CD4-positive, CD25-positive, alpha-beta regulatory T cell (primary cell): ENCODE measurements at regions not wholly inside any gene's neighbourhood (a gene's known extent, or its start where the extent isn't known, plus 50 kb on each side); places are given as distances from the start of the nearest gene placed in this dataset.

Source experiments
- ATAC-seq, 2 donors: fragments of 150-1000 bp; cut with Tn5 transposase; one replicate each; pipeline ENCODE4 v1.10.0; 2021; ENCODE audit warnings: low read depth in 2 of 2, moderate number of reproducible peaks in 2 of 2, moderate library complexity in 1 of 2
- DNase-seq, 3 donors: peaks; one replicate each; pipeline versions ENCODE4 v3.0.0 to v3.0.0-alpha.2; 2012 to 2022; ENCODE audit warnings: mixed read lengths in 1 of 3
- H3K27ac ChIP-seq: one replicate; pipeline ENCODE4 v1.7.0; 2013; ENCODE audit warnings: mild to moderate bottlenecking, low read length; ENCODE audit not compliant: insufficient read depth, poor library complexity, severe bottlenecking
- H3K27me3 ChIP-seq: one replicate; pipeline ENCODE4 v1.7.0; 2013; ENCODE audit warnings: low read length; ENCODE audit not compliant: control insufficient read depth, insufficient read depth
- H3K36me3 ChIP-seq: one replicate; pipeline ENCODE4 v1.7.0; 2013; ENCODE audit warnings: mild to moderate bottlenecking, low read length, moderate library complexity; ENCODE audit not compliant: control insufficient read depth, insufficient read depth
- H3K4me1 ChIP-seq: 2 replicates; pipeline ENCODE4 v1.7.0; 2013; ENCODE audit warnings: mild to moderate bottlenecking, low read length; ENCODE audit not compliant: insufficient read depth, control insufficient read depth, poor library complexity, severe bottlenecking
- H3K4me3 ChIP-seq: one replicate; pipeline ENCODE4 v1.7.0; 2013; ENCODE audit warnings: low read depth, mild to moderate bottlenecking, low read length, moderate library complexity
- H3K9me3 ChIP-seq, 2 experiments: 1 replicate in 1 of 2; 2 replicates in 1 of 2; pipeline ENCODE4 v1.7.0; 2013; ENCODE audit warnings: low read length in 2 of 2, mild to moderate bottlenecking in 1 of 2, moderate library complexity in 1 of 2; ENCODE audit not compliant: control insufficient read depth in 2 of 2
- H3K27ac Mint-ChIP-seq, 3 donors: one replicate each; pipeline ENCODE4 v1.8.0; 2020 to 2022; ENCODE audit warnings: mild to moderate bottlenecking in 3 of 3, mixed read lengths in 3 of 3, moderate library complexity in 2 of 3
- H3K27me3 Mint-ChIP-seq: one replicate; pipeline ENCODE4 v1.8.0; 2022; ENCODE audit warnings: mild to moderate bottlenecking, mixed read lengths
- H3K36me3 Mint-ChIP-seq: one replicate; pipeline ENCODE4 v1.8.0; 2020; ENCODE audit warnings: mixed read lengths
- H3K4me1 Mint-ChIP-seq, 4 donors: one replicate each; pipeline ENCODE4 v1.8.0; 2020 to 2022; ENCODE audit warnings: mixed read lengths in 4 of 4, mild to moderate bottlenecking in 1 of 4
- H3K4me3 Mint-ChIP-seq, 4 donors: one replicate each; pipeline ENCODE4 v1.8.0; 2020 to 2022; ENCODE audit warnings: mild to moderate bottlenecking in 4 of 4, mixed read lengths in 4 of 4, moderate library complexity in 3 of 4
- H3K9me3 Mint-ChIP-seq, 7 donors: one replicate each; pipeline ENCODE4 v1.8.0; 2020 to 2022; ENCODE audit warnings: mixed read lengths in 7 of 7, mild to moderate bottlenecking in 3 of 7, moderate library complexity in 2 of 7

DNA sequence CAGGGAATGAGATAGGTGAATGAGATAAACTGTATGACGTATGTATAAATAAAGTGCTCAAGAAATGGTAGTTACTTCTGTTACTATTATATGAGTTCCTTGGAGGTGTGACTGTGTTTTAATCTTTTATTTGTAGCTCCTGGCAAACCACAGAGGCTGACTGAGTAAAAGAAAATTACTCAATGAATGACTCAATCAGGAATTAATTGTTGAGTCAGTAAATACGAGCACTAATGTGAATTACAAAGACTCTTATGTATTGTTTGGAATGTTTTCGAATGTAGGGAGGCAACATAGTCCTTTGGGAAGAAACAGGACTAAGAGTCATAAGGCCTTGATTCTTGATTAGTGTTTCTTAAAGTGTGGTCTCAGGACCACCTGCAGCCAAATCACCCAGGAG is 51.1 kb upstream of the BLID start:
- no peaks in the 10 kb centered on the region for H3K36me3 Mint-ChIP-seq
- DNase-seq (no peak), ATAC-seq (no peak)
- H3K27me3 Mint-ChIP-seq: peaks cover 5% of the 10 kb centered on the region
- H3K4me1 Mint-ChIP-seq: no peaks in the 10 kb centered on the region
- no peak overlapping the region for H3K4me3 Mint-ChIP-seq
- Histone ChIP-seq H3K27ac (no peak overlapping the region), H3K4me1 (no peaks in the 10 kb centered on the region), H3K4me3 (no peak overlapping the region), H3K27me3 (no peaks in the 10 kb centered on the region), H3K9me3 (no peaks in the 10 kb centered on the region), H3K36me3 (no peaks in the 10 kb centered on the region)
- H3K27ac Mint-ChIP-seq: no peak overlapping the region
- H3K9me3 Mint-ChIP-seq: peaks cover 0 to 2% (median 0%) of the 10 kb centered on the region in 7 donors

DNA sequence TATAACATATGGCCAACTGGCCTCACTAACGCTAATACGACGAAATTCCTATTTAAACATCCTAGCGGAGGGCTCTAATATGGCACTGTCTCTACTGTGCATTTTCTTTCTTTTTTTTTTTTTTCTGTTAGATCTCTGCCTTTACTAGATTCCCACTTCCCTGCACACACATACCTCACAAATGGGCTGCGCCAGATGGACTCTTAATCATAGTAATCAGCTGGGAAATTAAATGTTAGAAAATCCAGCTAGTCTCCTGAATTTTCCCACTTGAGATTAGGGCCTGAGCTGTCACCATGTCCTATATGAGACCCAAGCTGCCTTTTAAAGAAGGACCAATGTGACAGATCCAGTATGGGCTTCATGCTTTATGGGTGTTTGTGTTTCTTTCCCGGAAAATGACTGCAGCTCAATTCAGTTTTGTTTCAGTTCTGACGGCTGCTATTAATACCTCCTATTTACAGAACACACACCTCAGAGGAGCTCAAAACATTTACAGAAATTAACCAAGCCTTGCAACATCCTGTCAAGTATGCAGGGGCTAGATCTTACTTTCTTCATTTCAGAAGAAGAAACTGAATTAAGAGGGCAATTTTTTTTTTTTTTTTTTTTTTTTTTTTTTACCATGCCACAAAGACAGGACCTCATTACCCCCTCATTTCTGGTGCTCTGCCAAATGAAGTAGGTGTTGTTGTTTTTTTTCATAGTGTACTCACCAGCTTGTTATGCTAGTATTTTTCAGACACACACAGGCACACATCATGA is 49.8 kb upstream of the BLID start:
- no peak overlapping the region for H3K4me3 Mint-ChIP-seq
- H3K36me3 ChIP-seq: no peaks in the 10 kb centered on the region
- ATAC-seq: no peak
- no peak overlapping the region for H3K27ac ChIP-seq
- no peak for DNase-seq
- no peaks in the 10 kb centered on the region for H3K36me3 Mint-ChIP-seq
- H3K4me1 Mint-ChIP-seq: no peaks in the 10 kb centered on the region
- H3K9me3 ChIP-seq: no peaks in the 10 kb centered on the region
- peaks cover 4% of the 10 kb centered on the region for H3K27me3 ChIP-seq
- peaks cover 0 to 2% (median 0%) of the 10 kb centered on the region in 7 donors for H3K9me3 Mint-ChIP-seq
- no peak overlapping the region for H3K4me3 ChIP-seq
- H3K27me3 Mint-ChIP-seq: peaks cover 11% of the 10 kb centered on the region
- no peak overlapping the region for H3K27ac Mint-ChIP-seq
- no peaks in the 10 kb centered on the region for H3K4me1 ChIP-seq
